SKM-1 (cell line): ENCODE measurements at regions not wholly inside any gene's neighbourhood (a gene's known extent, or its start where the extent isn't known, plus 50 kb on each side); places are given as distances from the start of the nearest gene placed in this dataset.
A peak's percentile ranks its signal among the peaks of the same experiment; 100 is the strongest.
"Not testable (repeated sequence)": the region's sequence is repeated elsewhere in the genome, so short reads cannot be mapped to it uniquely, and the experiment has no call there.

Experiments used
- DNase-seq: peaks from one replicate; lab custom pipeline; 2025; ENCODE audit not compliant: unreplicated experiment; lab: John Stamatoyannopoulos, UW

GRCh38 chr4:86522349-86522748, 71.8 kb upstream of the PTPN13 start:
- no peak for DNase-seq

DNA sequence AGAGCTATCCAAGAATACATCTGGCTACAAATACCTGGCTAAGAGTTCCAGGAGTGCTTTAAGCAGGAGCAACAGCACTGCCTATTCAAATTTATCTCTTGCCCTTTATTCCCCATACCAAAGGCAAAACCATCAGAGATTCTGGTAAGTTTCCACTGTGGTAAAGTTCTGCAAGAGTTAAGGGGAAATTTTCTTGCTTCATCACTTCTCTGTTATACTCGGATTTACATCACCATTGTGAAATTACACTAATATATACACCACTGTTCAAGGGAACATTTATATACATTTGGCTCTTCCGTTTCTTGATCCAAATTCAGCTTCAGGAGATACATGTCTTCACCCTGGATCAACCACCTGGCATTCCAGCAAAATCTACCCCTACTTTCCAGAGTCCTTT, 70.8 kb upstream of the PTPN13 start:
- DNase-seq, result peak; percentile 77

- DNase-seq, result not testable (repeated sequence)
Observed at GRCh38 chr4:86527713-86528112, 66.4 kb upstream of the PTPN13 start.

- DNase-seq, result no peak
Observed at GRCh38 chr4:86529436-86529835, 64.7 kb upstream of the PTPN13 start.

DNA sequence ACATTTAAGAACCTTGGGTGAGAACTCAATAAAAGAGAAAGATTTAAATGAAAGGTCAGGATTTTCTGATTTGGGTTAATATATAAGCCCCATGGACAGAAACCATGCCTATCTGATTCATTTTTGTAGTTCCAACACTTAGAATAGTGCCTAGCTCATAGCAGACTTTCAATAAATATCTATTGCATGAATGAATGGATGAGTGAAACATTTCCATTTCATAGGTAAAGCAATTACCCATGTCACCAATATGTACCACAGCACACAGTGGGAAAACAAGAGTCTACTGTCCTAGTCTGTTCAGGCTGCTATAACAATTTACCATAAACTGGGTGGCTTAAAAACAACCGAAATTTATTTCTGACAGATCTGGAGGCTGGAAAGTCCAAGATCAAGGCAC, 63.9 kb upstream of the PTPN13 start:
- no peak for DNase-seq

GRCh38 chr4:86531440-86531839, 62.7 kb upstream of the PTPN13 start:
- DNase-seq, result no peak

DNA sequence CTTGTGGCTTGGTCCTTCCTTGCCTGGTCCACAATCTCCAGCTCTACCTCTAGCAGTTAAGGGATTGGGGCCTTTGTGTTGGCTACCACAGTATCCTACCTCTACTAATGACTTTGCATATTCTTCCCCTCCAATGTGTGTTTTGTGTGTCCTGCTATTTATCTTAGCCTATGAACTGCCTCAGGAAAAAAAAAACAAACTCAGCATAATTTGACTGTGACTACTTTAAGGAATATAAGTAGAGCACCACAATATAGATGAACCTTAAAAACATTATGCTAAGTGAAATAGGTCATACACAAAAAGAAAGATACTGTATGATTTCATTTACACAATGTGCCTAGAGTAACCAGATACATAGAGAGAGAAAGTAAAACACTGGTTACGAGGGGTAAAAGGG, 61.3 kb upstream of the PTPN13 start:
- no peak for DNase-seq

DNA sequence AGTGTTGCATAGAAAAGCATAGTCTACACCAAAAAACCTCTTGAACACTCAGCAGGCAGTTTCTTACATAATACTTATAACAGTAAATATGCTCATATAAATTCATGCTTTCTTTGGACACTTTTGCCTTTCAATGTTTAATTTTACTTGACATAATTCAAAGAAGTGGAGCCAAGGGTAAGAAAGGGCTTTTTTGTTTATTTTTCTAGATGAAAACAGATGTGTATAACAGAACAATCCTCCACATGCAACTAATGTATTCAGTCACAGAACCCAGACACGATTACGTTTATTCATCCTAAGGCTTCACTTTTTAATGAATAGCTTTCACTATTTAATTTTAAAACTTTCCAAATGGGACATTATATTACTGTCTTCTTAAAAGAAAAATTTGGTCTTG, 58.0 kb upstream of the PTPN13 start:
- no peak for DNase-seq

- no peak for DNase-seq
Observed at GRCh38 chr4:86542319-86543027, 51.6 kb upstream of the PTPN13 start.

GRCh38 chr4:86543080-86543479, 51.0 kb upstream of the PTPN13 start:
- DNase-seq, result no peak

DNA sequence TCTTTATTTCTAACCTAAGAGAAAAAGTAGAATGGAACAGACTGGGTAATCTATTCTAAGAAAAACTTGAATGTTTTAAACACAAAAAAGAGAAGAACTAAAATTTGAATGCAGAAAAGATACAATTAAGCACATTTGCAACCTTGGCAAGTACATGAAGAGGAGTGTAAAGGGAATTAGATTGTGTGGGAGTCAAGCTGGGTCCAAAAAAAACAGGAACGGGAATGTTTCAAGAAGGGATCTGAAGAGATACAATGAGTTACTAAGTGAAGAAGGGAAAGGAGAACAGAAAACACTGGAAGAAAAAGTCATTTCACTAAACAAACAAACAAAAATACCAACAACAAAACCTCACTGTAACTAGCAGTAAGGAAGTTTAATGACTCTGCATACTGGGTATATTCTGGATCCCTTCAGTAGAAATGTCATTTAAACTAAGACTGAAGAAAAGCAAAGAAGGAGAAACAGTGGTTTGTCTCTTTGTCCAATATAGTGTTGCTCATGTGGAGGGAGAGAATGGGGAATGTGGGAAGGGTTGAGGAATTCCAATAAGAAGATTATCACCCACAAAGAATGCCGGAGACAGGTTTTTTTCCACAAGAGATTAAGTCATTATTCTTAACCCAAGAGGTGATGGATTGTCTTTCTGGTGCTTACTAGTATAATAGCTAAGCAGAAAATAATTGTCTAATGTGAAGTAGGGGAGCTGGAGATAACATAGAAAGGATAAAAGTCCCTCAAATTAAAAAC, 50.4 kb upstream of the PTPN13 start:
- DNase-seq, result no peak

DNA sequence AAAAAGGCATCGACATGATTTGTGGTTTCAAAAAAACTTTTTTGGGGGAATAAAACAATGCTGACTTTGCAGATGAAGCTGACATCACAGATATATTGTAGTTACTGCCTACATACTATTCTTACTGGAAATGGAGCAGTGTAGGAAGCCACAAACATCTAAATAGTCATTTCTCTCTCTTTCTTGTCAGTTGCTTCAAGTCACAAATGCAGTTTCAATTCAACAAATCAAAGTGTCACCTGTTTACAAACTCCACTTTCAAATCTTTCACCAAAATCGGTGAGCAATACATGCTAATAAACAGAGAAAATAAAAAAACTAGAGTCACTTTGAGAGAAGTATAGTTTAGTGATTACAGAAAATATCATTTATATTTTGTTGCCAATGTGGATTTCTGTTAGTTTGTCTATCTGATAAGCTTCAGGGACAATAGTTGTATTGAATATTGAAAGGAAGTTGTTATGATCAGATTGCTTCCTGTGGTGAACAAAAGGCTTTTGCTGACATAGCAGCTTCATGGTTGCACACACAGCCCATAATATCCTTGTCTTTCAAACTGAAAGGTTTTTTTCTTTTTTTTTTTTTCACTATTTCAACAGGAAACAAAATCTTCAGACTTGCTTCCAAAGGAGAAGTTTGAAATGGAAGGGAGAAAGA, 49.7 kb upstream of the PTPN13 start:
- DNase-seq, result no peak
